Hepatocyte (in vitro differentiated cells): ENCODE measurements at regions not wholly inside any gene's neighbourhood (a gene's known extent, or its start where the extent isn't known, plus 50 kb on each side); places are given as distances from the start of the nearest gene placed in this dataset.

Experiments
- EZH2 ChIP-seq: fragments of 200-600 bp; sonication (generic); IDR thresholded peaks from 2 replicates; pipeline ENCODE4 v1.6.1; 2016; ENCODE audit warnings: antibody characterized with exemption, mild to moderate bottlenecking, borderline replicate concordance
- TF ChIP-seq, protein P1 (sequence below): fragments of 200-600 bp; sonication (generic); IDR thresholded peaks from 2 replicates; pipeline ENCODE4 v1.5.1; 2016; ENCODE audit warnings: antibody characterized with exemption, mild to moderate bottlenecking; ENCODE audit not compliant: poor library complexity

DNA sequence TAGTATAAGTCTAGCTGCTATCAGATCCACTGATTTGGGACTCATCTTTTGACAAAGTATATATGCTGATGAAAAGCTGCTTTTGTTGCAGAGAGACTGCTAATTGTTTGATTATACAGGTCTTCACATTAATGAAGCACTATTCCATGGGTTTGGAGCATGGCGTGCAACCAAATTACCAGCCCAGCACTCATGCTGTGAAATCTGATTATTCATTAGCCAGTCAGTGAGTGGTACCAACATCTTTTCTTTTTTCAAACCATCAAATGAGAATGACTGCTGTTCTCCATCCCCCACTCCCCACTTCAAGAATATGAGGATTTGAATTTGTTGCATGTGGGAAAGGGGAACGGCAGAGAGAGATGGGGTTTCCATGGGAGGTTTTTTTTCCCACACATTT lies 91.3 kb downstream of the ID4 start:
- TF ChIP-seq, protein P1, sequence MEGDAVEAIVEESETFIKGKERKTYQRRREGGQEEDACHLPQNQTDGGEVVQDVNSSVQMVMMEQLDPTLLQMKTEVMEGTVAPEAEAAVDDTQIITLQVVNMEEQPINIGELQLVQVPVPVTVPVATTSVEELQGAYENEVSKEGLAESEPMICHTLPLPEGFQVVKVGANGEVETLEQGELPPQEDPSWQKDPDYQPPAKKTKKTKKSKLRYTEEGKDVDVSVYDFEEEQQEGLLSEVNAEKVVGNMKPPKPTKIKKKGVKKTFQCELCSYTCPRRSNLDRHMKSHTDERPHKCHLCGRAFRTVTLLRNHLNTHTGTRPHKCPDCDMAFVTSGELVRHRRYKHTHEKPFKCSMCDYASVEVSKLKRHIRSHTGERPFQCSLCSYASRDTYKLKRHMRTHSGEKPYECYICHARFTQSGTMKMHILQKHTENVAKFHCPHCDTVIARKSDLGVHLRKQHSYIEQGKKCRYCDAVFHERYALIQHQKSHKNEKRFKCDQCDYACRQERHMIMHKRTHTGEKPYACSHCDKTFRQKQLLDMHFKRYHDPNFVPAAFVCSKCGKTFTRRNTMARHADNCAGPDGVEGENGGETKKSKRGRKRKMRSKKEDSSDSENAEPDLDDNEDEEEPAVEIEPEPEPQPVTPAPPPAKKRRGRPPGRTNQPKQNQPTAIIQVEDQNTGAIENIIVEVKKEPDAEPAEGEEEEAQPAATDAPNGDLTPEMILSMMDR: no peak
- no peak for TF ChIP-seq EZH2
